A673 (cell line): ENCODE measurements at regions not wholly inside any gene's neighbourhood (a gene's known extent, or its start where the extent isn't known, plus 50 kb on each side); places are given as distances from the start of the nearest gene placed in this dataset.

ENCODE experiments used
- BruUV-seq: library from RNA; stranded (reverse); fragments of 400-500 nt; replicated peaks from 2 replicates; lab custom pipeline; 2021; lab: Mats Ljungman, UMichigan
- CTCF ChIA-PET: fragments of 300-600 bp; sonication (Branson Sonifier 250); formaldehyde crosslinking; loops from one replicate; lab custom pipeline; 2022; ENCODE audit warnings: antibody characterized with exemption; lab: Charles Lee
- POLR2A ChIA-PET: fragments of 300-600 bp; sonication (Branson Sonifier 250); formaldehyde crosslinking; loops from one replicate; lab custom pipeline; 2022; ENCODE audit warnings: antibody characterized with exemption; ENCODE audit not compliant: low non-redundant PET; lab: Charles Lee
- DNase-seq: peaks from one replicate; pipeline ENCODE4 v3.0.0-alpha.2; 2015; ENCODE audit warnings: low spot score
- H3K27ac ChIP-seq: fragments of 200-600 bp; sonication (generic); 2 replicates; pipeline ENCODE4 v1.5.1; 2016; ENCODE audit warnings: mixed run types, low read depth, mild to moderate bottlenecking, mixed read lengths, antibody characterized with exemption, low read length; ENCODE audit not compliant: poor library complexity, severe bottlenecking
- H3K27me3 ChIP-seq: fragments of 200-600 bp; sonication (generic); replicated peaks from 2 replicates; pipeline ENCODE4 v1.6.1; 2017; ENCODE audit warnings: mixed run types, low read depth, mild to moderate bottlenecking, mixed read lengths, antibody characterized with exemption, low read length; ENCODE audit not compliant: insufficient read depth, poor library complexity
- H3K36me3 ChIP-seq: fragments of 200-600 bp; sonication (generic); 2 replicates; pipeline ENCODE4 v1.6.1; 2016; ENCODE audit warnings: mixed run types, mild to moderate bottlenecking, mixed read lengths, antibody characterized with exemption, low read length; ENCODE audit not compliant: insufficient read depth, poor library complexity, severe bottlenecking
- H3K4me1 ChIP-seq: fragments of 200-600 bp; sonication (generic); 2 replicates; pipeline ENCODE4 v1.6.1; 2017; ENCODE audit warnings: mixed run types, mild to moderate bottlenecking, mixed read lengths, antibody characterized with exemption, low read length; ENCODE audit not compliant: insufficient read depth, poor library complexity, severe bottlenecking
- H3K4me3 ChIP-seq: fragments of 200-600 bp; sonication (generic); 2 replicates; pipeline ENCODE4 v1.5.1; 2016; ENCODE audit warnings: low read depth, mixed run types, mild to moderate bottlenecking, mixed read lengths, low read length; ENCODE audit not compliant: poor library complexity, severe bottlenecking
- H3K9me3 ChIP-seq: fragments of 200-600 bp; sonication (generic); 2 replicates; pipeline ENCODE4 v1.6.1; 2016; ENCODE audit warnings: mixed run types, low read depth, mild to moderate bottlenecking, mixed read lengths, antibody characterized with exemption, low read length; ENCODE audit not compliant: poor library complexity, severe bottlenecking
- EZH2 ChIP-seq: fragments of 200-600 bp; sonication (generic); IDR thresholded peaks from 2 replicates; pipeline ENCODE4 v1.6.1; 2017; ENCODE audit warnings: borderline replicate concordance, low read depth, mild to moderate bottlenecking, mixed read lengths, antibody characterized with exemption, low read length; ENCODE audit not compliant: poor library complexity, severe bottlenecking
- intact Hi-C: fragments of 100-400 bp; cut with micrococcal nuclease; formaldehyde crosslinking; loops from one replicate; pipeline ENCODE4 v1.10.0; 2022; ENCODE audit not compliant: unreplicated experiment
- TF ChIP-seq, protein P1 (sequence below): fragments of 300-800, 200-600 bp; sonication (generic); conservative IDR thresholded peaks from 2 replicates; pipeline ENCODE4 v1.5.1; 2017; ENCODE audit warnings: low read depth, mild to moderate bottlenecking, antibody characterized with exemption, low read length, moderate library complexity, mixed read lengths

DNA sequence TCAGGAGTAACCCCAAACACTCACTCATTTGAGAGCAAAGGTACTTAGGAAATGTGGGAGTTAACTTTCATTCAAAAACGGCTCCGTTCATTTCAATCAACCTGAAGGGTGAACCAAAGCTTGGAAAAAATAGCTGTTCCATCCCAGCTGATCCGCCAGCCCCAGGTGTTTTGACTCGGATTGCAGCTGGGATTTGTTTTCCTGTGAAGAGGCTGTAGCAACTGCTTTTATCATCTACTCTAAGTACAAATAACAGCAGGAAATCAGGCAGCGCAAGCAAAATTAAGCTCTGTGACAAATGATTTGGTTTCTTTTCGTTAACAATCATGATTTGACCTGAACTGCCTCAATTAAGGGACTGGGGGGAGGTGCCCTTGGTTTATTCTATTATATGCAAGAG, 154.7 kb downstream of the BEND2 start:
- Histone ChIP-seq H3K27ac (no peak overlapping the region), H3K4me1 (no peaks in the 10 kb centered on the region), H3K36me3 (no peaks in the 10 kb centered on the region), H3K9me3 (no peaks in the 10 kb centered on the region), H3K27me3 (no peaks in the 10 kb centered on the region), H3K4me3 (no peak overlapping the region)
- intact Hi-C loops: no loop called here
- DNase-seq: no peak
- no TSS peak for BruUV-seq
- TF ChIP-seq EZH2: no peak
- TF ChIP-seq, protein P1, sequence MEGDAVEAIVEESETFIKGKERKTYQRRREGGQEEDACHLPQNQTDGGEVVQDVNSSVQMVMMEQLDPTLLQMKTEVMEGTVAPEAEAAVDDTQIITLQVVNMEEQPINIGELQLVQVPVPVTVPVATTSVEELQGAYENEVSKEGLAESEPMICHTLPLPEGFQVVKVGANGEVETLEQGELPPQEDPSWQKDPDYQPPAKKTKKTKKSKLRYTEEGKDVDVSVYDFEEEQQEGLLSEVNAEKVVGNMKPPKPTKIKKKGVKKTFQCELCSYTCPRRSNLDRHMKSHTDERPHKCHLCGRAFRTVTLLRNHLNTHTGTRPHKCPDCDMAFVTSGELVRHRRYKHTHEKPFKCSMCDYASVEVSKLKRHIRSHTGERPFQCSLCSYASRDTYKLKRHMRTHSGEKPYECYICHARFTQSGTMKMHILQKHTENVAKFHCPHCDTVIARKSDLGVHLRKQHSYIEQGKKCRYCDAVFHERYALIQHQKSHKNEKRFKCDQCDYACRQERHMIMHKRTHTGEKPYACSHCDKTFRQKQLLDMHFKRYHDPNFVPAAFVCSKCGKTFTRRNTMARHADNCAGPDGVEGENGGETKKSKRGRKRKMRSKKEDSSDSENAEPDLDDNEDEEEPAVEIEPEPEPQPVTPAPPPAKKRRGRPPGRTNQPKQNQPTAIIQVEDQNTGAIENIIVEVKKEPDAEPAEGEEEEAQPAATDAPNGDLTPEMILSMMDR: no peak
- POLR2A ChIA-PET: no interaction called here
- CTCF ChIA-PET: no interaction called here

DNA sequence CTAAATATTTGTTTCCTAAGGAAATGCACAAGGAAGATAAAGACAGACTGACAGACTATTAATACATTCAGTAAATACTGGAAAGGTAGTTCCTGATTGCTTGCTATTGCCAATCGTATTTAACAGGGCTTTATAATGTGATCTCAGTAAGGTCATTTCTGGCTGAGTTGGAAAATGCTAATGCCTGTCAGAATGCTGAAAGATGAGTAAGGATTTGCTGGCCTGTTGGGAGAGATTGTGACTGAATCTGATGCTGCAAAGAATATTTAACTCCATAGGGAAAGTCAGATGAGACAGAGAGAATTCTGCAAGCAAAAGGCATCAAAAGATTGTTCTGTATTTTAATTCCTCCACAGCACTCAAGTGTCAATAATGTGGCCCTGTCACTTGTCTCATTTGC, 169.0 kb downstream of the BEND2 start:
- DNase-seq: no peak
- BruUV-seq: no TSS peak
- H3K27me3 ChIP-seq: no peaks in the 10 kb centered on the region
- no peak overlapping the region for H3K4me3 ChIP-seq
- H3K4me1 ChIP-seq: no peaks in the 10 kb centered on the region
- no peaks in the 10 kb centered on the region for H3K36me3 ChIP-seq
- POLR2A ChIA-PET: no interaction called here
- intact Hi-C loops: no loop called here
- CTCF ChIA-PET: no interaction called here
- no peaks in the 10 kb centered on the region for H3K9me3 ChIP-seq
- TF ChIP-seq, protein P1: no peak
- no peak overlapping the region for H3K27ac ChIP-seq

DNA sequence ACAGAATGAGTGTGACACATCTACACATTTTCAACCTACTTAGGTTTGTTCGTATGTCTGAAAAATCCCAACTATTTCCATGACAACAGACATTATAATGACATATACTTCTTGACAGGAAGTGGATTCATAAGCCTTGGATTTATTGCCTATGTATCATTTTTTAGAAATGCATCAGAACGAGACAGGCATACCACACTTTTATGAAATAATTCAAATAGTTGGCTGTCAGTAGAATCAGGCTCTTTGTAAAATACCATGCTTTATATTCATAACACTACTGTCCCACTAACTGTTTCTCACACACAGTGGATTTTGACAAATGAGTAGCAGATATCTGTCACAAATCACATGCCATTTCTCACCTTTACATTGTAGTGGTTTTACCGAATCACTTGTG, 173.2 kb downstream of the BEND2 start:
- H3K4me3 ChIP-seq: no peak overlapping the region
- H3K4me1 ChIP-seq: no peaks in the 10 kb centered on the region
- peak; percentile 5 for DNase-seq
- no peaks in the 10 kb centered on the region for H3K9me3 ChIP-seq
- no peaks in the 10 kb centered on the region for H3K27me3 ChIP-seq
- no peaks in the 10 kb centered on the region for H3K36me3 ChIP-seq
- no peak overlapping the region for H3K27ac ChIP-seq
- BruUV-seq: no TSS peak
- intact Hi-C loops: no loop called here
- ChIA-PET POLR2A (no interaction called here), CTCF (no interaction called here)
- TF ChIP-seq, protein P1: no peak
